ENCODE measurements at regions not wholly inside any gene's neighbourhood (a gene's known extent, or its start where the extent isn't known, plus 50 kb on each side); places are given as distances from the start of the nearest gene placed in this dataset.
A peak's percentile ranks its signal among the peaks of the same experiment; 100 is the strongest.

DNA sequence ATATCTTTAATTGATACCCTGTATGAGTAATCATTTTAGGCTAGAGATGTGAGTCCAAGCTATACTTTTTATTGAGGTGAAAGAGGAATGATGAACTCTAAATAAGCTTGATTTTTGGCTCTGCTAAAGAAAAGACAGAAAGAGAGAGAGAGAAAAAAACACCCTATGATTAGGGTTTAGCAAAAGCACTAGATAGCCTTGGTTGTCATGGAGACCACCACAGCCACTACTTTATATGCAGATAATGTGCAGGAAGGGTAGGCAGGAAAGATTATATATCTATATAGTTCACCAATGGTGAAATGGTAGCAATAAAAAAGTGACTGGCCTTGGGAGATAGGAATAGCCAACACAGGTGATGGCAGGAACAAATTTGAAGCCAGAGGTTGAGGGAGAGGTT lies 69.9 kb upstream of the CAMK2D start (continued):
- no peak for TF ChIP-seq TSHZ2 (CRISPR knock-in tag; IDR thresholded peaks at IDR 0.05)

DNA sequence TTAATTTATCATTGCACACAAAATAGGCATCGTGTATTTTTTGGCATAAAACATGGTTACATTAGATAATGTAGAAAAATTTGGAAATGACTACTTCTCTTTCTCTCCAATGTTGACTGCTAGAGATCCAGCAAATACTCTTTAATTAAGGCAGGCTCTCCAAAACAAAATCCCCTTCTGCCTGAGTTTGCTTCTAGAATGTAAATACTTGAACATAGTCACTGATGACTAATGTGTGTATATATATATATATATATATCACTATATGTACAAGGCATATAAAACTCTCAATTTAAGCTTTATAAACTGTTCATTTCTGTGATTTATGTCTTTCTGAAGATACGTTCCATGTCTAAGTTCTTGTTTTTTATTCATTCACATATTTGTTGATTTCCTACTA lies 67.2 kb upstream of the CAMK2D start:
- TF ChIP-seq OSR1 (CRISPR knock-in tag; IDR thresholded peaks at IDR 0.05) (no peak), ZFP30 (CRISPR knock-in tag; IDR thresholded peaks at IDR 0.05) (no peak), RARB (CRISPR knock-in tag; IDR thresholded peaks at IDR 0.05) (no peak), GLIS3 (CRISPR knock-in tag; IDR thresholded peaks at IDR 0.05) (no peak), TSHZ2 (CRISPR knock-in tag; IDR thresholded peaks at IDR 0.05) (no peak), ISL1 (CRISPR knock-in tag; IDR thresholded peaks at IDR 0.05) (no peak), PPARA (CRISPR knock-in tag; IDR thresholded peaks at IDR 0.05; ENCODE audit: borderline replicate concordance) (no peak), ZNF8 (CRISPR knock-in tag; IDR thresholded peaks at IDR 0.05) (no peak), CSDC2 (CRISPR knock-in tag; IDR thresholded peaks at IDR 0.05) (no peak), ZC3H10 (CRISPR knock-in tag; IDR thresholded peaks at IDR 0.05) (no peak), TCF4 (CRISPR knock-in tag; IDR thresholded peaks at IDR 0.05; ENCODE audit: borderline replicate concordance) (no peak), ARNTL (CRISPR knock-in tag; IDR thresholded peaks at IDR 0.05; ENCODE audit: borderline replicate concordance, low read depth) (no peak), TOX (CRISPR knock-in tag; IDR thresholded peaks at IDR 0.05; ENCODE audit: borderline replicate concordance) (no peak), BACH2 (CRISPR knock-in tag; IDR thresholded peaks at IDR 0.05; ENCODE audit: borderline replicate concordance) (no peak)
- TF ChIP-seq, protein P1, sequence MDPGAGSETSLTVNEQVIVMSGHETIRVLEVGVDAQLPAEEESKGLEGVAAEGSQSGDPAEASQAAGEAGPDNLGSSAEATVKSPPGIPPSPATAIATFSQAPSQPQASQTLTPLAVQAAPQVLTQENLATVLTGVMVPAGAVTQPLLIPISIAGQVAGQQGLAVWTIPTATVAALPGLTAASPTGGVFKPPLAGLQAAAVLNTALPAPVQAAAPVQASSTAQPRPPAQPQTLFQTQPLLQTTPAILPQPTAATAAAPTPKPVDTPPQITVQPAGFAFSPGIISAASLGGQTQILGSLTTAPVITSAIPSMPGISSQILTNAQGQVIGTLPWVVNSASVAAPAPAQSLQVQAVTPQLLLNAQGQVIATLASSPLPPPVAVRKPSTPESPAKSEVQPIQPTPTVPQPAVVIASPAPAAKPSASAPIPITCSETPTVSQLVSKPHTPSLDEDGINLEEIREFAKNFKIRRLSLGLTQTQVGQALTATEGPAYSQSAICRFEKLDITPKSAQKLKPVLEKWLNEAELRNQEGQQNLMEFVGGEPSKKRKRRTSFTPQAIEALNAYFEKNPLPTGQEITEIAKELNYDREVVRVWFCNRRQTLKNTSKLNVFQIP (CRISPR knock-in tag; IDR thresholded peaks at IDR 0.05; ENCODE audit: borderline replicate concordance, low read depth) = no peak
- TF ChIP-seq, protein P2, sequence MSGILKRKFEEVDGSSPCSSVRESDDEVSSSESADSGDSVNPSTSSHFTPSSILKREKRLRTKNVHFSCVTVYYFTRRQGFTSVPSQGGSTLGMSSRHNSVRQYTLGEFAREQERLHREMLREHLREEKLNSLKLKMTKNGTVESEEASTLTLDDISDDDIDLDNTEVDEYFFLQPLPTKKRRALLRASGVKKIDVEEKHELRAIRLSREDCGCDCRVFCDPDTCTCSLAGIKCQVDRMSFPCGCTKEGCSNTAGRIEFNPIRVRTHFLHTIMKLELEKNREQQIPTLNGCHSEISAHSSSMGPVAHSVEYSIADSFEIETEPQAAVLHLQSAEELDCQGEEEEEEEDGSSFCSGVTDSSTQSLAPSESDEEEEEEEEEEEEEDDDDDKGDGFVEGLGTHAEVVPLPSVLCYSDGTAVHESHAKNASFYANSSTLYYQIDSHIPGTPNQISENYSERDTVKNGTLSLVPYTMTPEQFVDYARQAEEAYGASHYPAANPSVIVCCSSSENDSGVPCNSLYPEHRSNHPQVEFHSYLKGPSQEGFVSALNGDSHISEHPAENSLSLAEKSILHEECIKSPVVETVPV (CRISPR knock-in tag; IDR thresholded peaks at IDR 0.05) = no peak

GRCh38 chr4:113827285-113827684 lies 65.7 kb upstream of the CAMK2D start:
- peak; percentile 35; the same call in 1 of the 3 replicates for ATAC-seq
- no peak for TF ChIP-seq ZNF8 (CRISPR knock-in tag; IDR thresholded peaks at IDR 0.05)
- no peak for TF ChIP-seq SNAI2 (CRISPR knock-in tag; IDR thresholded peaks at IDR 0.05)
- TF ChIP-seq, protein P3, sequence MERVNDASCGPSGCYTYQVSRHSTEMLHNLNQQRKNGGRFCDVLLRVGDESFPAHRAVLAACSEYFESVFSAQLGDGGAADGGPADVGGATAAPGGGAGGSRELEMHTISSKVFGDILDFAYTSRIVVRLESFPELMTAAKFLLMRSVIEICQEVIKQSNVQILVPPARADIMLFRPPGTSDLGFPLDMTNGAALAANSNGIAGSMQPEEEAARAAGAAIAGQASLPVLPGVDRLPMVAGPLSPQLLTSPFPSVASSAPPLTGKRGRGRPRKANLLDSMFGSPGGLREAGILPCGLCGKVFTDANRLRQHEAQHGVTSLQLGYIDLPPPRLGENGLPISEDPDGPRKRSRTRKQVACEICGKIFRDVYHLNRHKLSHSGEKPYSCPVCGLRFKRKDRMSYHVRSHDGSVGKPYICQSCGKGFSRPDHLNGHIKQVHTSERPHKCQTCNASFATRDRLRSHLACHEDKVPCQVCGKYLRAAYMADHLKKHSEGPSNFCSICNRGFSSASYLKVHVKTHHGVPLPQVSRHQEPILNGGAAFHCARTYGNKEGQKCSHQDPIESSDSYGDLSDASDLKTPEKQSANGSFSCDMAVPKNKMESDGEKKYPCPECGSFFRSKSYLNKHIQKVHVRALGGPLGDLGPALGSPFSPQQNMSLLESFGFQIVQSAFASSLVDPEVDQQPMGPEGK (CRISPR knock-in tag; IDR thresholded peaks at IDR 0.05; ENCODE audit: borderline replicate concordance) = no peak

More for the DNA sequence above, 67.2 kb upstream of the CAMK2D start:
- ATAC-seq = no peak

DNA sequence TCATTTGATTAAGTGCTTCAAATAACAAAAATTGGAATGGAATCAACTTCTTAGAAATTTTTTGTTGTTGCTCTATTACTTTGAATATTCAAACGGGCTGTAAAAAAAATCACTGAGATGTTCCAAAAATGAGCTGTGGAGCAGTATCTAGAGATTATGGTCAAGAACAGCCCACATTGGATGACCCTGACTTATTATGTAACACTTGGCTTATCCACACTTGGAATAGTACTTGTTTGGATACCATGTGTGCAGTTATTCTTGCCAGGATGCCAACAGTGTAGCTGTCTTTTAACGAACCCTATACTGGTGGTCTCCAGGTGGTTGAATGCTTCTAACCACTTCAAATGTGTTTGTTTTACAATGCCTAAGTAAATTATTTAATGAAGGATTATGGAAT lies 64.9 kb upstream of the CAMK2D start:
- no peak for ATAC-seq
- TF ChIP-seq TOX (CRISPR knock-in tag; IDR thresholded peaks at IDR 0.05; ENCODE audit: borderline replicate concordance) (no peak), ESRRG (CRISPR knock-in tag; IDR thresholded peaks at IDR 0.05) (no peak), OSR1 (CRISPR knock-in tag; IDR thresholded peaks at IDR 0.05) (no peak), TSHZ2 (CRISPR knock-in tag; IDR thresholded peaks at IDR 0.05) (no peak)
- TF ChIP-seq, protein P3 (CRISPR knock-in tag; IDR thresholded peaks at IDR 0.05; ENCODE audit: borderline replicate concordance) = no peak
